ENCODE measurements at regions not wholly inside any gene's neighbourhood (a gene's known extent, or its start where the extent isn't known, plus 50 kb on each side); places are given as distances from the start of the nearest gene placed in this dataset.
A peak's percentile ranks its signal among the peaks of the same experiment; 100 is the strongest.
"Not testable (repeated sequence)": the region's sequence is repeated elsewhere in the genome, so short reads cannot be mapped to it uniquely, and the experiment has no call there.

DNA sequence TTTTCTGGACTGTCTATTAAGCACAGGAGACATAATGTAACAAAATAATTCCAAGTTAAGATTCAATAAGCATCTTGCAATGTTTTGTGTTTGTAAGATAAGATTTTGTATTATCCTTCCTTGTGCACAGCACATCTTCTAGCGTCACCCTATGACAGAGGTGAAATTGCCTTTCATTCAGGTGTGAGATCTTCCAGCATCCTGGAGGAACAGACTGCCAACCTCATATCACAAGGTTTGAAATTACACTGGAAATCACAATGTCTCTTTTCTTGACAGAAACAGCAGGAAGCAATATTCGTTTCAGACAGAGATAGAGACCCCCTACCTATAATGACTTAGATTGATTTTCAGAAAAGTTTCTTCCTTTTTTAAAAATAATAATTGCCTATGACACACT is 668.6 kb downstream of the GABRG1 start:
- no peak for DNase-seq
- no peaks in the 10 kb centered on the region for H3K36me3 ChIP-seq (replicated peaks; ENCODE audit: control insufficient read depth, insufficient read depth, low read length)
- H3K4me3 ChIP-seq (ENCODE audit: insufficient read depth, low read depth, low read length) = no peak overlapping the region
- H3K27me3 ChIP-seq (ENCODE audit: control insufficient read depth, insufficient read depth, low read length) = no peaks in the 10 kb centered on the region

DNA sequence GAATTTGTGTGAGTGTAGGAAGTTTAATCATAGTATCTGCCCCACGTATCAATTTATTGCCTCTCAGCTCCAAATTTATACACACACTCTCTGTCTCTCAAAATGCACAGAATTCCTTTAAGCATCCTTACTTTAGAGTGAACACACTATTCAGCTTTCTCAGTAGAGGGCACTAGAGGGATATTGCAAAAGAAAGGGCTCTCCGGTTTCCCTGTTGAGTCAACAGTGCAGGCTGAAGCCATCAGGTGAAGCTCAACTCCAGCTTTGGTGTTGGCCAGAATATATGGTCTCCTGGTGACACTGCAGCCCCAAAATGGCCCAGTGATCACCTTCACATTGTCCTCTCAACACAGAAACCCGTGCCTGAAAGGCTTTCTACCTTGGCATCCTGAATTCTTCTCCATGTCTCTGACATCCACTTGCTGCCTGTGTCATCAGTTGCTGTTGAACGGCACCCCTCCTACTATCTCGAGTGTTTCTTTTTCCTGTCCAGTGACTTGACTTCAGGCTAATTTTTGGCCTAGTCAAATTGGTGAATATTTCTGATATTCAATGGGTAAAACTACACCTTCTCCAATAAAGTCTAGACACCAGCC is 670.5 kb downstream of the GABRG1 start:
- peak; percentile 42 for DNase-seq
- Histone ChIP-seq H3K27me3 (ENCODE audit: control insufficient read depth, insufficient read depth, low read length) (no peaks in the 10 kb centered on the region), H3K36me3 (replicated peaks; ENCODE audit: control insufficient read depth, insufficient read depth, low read length) (no peaks in the 10 kb centered on the region), H3K4me3 (ENCODE audit: insufficient read depth, low read depth, low read length) (no peak overlapping the region)

GRCh38 chr4:45442466-45442865 is 681.4 kb downstream of the GABRG1 start:
- H3K36me3 ChIP-seq (replicated peaks; ENCODE audit: control insufficient read depth, insufficient read depth, low read length) = no peaks in the 10 kb centered on the region
- no peaks in the 10 kb centered on the region for H3K27me3 ChIP-seq (ENCODE audit: control insufficient read depth, insufficient read depth, low read length)
- H3K4me3 ChIP-seq (ENCODE audit: insufficient read depth, low read depth, low read length) = no peak overlapping the region
- DNase-seq = peak; percentile 7

DNA sequence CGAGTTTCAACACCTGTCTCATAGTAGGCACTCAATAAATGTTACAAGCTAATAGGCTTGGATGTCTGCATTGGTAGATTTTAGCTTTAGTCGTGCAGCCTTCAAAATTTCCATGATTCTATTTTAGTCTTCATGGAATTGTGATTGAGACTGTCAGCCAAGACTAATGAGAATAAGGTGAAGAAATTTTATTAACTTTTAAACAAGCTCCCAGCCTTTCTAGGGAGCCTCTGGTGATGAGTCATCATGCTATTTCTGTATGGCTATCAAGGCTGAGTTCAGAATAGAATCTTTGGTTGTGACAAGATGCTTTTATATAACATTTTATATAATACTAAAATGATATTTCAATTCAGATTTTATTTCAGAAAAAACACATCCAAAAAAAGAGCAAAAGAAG is 685.8 kb downstream of the GABRG1 start:
- no peak for DNase-seq
- H3K27me3 ChIP-seq (ENCODE audit: control insufficient read depth, insufficient read depth, low read length) = no peaks in the 10 kb centered on the region
- no peak overlapping the region for H3K4me3 ChIP-seq (ENCODE audit: insufficient read depth, low read depth, low read length)
- no peaks in the 10 kb centered on the region for H3K36me3 ChIP-seq (replicated peaks; ENCODE audit: control insufficient read depth, insufficient read depth, low read length)

DNA sequence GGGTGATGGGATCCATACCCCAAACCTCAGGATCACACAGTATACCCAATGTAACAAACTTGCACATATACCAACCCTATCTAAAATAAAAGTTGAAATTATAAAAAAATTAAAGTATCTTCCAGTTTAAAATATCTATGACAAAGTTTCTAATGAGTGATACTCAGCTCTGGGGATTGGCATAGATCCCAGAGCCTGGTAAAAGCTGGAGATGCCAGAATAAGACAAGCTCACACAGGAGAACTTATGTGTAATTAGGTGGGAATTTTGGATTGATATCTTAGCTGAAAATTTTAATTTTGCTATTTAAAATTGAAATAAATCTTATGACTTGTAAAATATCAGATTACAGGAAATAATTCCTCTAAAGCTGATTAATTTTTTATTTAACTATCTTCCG is 686.5 kb downstream of the GABRG1 start:
- DNase-seq = no peak
- no peaks in the 10 kb centered on the region for H3K36me3 ChIP-seq (replicated peaks; ENCODE audit: control insufficient read depth, insufficient read depth, low read length)
- H3K4me3 ChIP-seq (ENCODE audit: insufficient read depth, low read depth, low read length) = no peak overlapping the region
- no peaks in the 10 kb centered on the region for H3K27me3 ChIP-seq (ENCODE audit: control insufficient read depth, insufficient read depth, low read length)

- H3K4me3 ChIP-seq (ENCODE audit: insufficient read depth, low read depth, low read length) = no peak overlapping the region
- no peak for DNase-seq
- no peaks in the 10 kb centered on the region for H3K36me3 ChIP-seq (replicated peaks; ENCODE audit: control insufficient read depth, insufficient read depth, low read length)
- no peaks in the 10 kb centered on the region for H3K27me3 ChIP-seq (ENCODE audit: control insufficient read depth, insufficient read depth, low read length)
Observed at GRCh38 chr4:45425135-45425534, 698.7 kb downstream of the GABRG1 start.

GRCh38 chr4:45423896-45424295 is 697.5 kb upstream of the GNPDA2 start:
- Histone ChIP-seq H3K27me3 (ENCODE audit: control insufficient read depth, insufficient read depth, low read length) (no peaks in the 10 kb centered on the region), H3K36me3 (replicated peaks; ENCODE audit: control insufficient read depth, insufficient read depth, low read length) (no peaks in the 10 kb centered on the region), H3K4me3 (ENCODE audit: insufficient read depth, low read depth, low read length) (no peak overlapping the region)
- no peak for DNase-seq

DNA sequence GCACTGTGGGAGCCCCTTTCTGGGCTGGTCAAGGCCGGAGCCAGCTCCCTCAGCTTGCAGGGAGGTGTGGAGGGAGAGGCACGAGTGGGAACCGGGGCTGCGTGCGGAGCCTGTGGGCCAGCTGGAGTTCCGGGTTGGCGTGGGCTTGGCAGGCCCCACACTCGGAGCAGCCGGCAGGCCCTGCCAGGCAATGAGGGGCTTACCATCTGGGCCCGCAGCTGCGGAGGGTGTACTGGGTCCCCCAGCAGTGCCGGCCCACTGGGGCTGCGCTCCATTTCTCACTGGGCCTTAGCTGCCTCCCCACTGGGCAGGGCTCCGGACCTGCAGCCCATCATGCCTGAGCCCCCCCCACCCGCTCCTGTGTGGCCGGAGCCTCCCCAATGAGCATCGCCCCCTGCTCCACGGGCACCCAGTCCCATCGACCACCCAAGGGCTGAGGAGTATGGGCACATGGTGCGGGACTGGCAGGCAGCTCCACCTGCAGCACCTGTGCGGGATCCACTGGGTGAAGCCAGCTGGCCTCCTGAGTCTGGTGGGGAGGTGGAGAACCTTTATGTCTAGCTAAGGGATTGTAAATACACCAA is 693.8 kb upstream of the GNPDA2 start:
- H3K27me3 ChIP-seq (ENCODE audit: control insufficient read depth, insufficient read depth, low read length); DNase-seq; H3K4me3 ChIP-seq (ENCODE audit: insufficient read depth, low read depth, low read length); H3K36me3 ChIP-seq (replicated peaks; ENCODE audit: control insufficient read depth, insufficient read depth, low read length): not testable (repeated sequence)

DNA sequence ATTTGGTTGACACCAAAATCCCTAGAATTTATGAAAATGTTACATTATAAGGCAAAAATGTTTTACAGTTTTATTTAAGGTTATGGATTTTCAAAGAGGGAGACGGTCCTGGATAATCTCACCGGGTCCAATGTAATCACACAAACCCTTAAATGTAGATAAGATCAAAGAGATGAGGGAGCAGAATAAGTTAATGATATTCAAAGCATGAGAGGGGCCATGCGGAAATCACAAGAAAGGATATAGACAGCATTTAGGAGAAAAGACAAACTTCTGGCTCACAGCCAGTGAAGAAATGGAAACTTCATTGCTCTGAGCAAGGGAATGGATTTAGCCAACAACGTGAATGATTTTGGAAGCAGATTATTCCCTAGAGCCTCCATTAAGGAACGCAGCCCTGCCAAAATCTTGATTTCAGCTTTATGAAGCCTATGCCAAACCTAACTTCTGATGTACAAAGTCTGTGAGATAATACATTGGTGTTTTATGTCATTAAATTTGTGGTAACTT is 684.4 kb upstream of the GNPDA2 start:
- no peak overlapping the region for H3K4me3 ChIP-seq (ENCODE audit: insufficient read depth, low read depth, low read length)
- H3K36me3 ChIP-seq (replicated peaks; ENCODE audit: control insufficient read depth, insufficient read depth, low read length) = no peaks in the 10 kb centered on the region
- DNase-seq = no peak
- no peaks in the 10 kb centered on the region for H3K27me3 ChIP-seq (ENCODE audit: control insufficient read depth, insufficient read depth, low read length)

- H3K36me3 ChIP-seq (replicated peaks; ENCODE audit: control insufficient read depth, insufficient read depth, low read length) = no peaks in the 10 kb centered on the region
- no peak for DNase-seq
- H3K27me3 ChIP-seq (ENCODE audit: control insufficient read depth, insufficient read depth, low read length) = no peaks in the 10 kb centered on the region
- no peak overlapping the region for H3K4me3 ChIP-seq (ENCODE audit: insufficient read depth, low read depth, low read length)
Observed at GRCh38 chr4:45409536-45409935, 683.2 kb upstream of the GNPDA2 start.

DNA sequence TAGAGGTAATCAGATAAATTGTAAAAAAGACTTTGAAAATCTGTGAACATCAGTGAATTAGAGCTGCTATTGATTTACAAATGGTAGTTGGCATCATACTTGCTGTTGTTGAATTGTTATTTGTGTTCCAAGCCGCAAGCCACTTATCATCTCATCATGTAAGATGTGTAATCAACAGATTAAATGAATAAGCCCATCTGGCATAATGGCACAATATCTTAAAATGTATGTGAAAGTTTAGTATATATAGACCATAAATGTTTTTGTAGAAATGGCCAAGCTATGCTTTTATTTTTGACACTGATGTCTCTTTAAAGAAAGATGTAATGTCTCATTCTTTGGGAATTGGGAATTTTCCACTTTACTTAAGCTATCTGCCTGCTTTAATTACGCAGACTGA is 682.6 kb upstream of the GNPDA2 start:
- H3K27me3 ChIP-seq (ENCODE audit: control insufficient read depth, insufficient read depth, low read length) = no peaks in the 10 kb centered on the region
- no peak for DNase-seq
- H3K36me3 ChIP-seq (replicated peaks; ENCODE audit: control insufficient read depth, insufficient read depth, low read length) = no peaks in the 10 kb centered on the region
- no peak overlapping the region for H3K4me3 ChIP-seq (ENCODE audit: insufficient read depth, low read depth, low read length)

GRCh38 chr4:45399116-45399515 is 672.8 kb upstream of the GNPDA2 start:
- H3K27me3 ChIP-seq (ENCODE audit: control insufficient read depth, insufficient read depth, low read length) = no peaks in the 10 kb centered on the region
- H3K36me3 ChIP-seq (replicated peaks; ENCODE audit: control insufficient read depth, insufficient read depth, low read length) = no peaks in the 10 kb centered on the region
- H3K4me3 ChIP-seq (ENCODE audit: insufficient read depth, low read depth, low read length) = no peak overlapping the region
- DNase-seq = no peak

DNA sequence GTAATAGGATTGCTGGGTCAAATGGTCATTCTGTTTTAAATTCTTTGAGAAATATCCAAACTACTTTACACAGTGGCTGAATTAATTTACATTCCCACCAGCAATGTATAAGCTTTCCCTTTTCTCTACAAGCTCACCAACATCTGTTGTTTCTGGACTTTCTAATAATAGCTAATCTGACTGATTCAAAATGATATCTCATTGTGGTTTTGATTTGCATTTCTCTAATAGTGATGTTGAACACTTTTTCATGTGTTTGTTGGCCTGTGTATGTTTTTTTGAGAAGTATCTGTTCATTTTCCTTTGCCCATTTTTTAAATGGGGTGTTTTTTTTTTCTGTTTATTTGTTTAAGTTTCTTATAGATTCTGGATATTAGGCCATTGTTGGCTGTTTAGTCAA is 659.0 kb upstream of the GNPDA2 start:
- no peaks in the 10 kb centered on the region for H3K27me3 ChIP-seq (ENCODE audit: control insufficient read depth, insufficient read depth, low read length)
- H3K4me3 ChIP-seq (ENCODE audit: insufficient read depth, low read depth, low read length) = no peak overlapping the region
- no peaks in the 10 kb centered on the region for H3K36me3 ChIP-seq (replicated peaks; ENCODE audit: control insufficient read depth, insufficient read depth, low read length)
- no peak for DNase-seq

DNA sequence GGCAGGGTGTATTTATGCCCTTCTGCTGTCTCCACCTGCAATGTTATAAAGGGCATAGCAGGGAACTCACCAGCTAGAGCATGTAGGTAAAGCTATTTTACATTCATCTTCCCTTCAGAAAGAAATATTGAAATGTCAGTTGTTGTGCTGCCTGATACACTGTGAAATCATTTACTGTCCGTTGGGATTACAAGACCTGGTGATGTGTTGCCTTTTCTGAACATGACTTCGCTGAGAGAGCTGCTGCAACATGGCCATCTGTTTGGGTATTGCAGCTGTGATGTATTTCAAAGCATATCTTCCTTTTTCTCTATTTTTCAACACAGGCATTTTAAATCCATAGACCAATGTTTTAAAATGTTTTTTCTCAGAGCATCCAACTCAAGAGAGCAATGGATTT is 644.1 kb upstream of the GNPDA2 start:
- no peak for DNase-seq
- Histone ChIP-seq H3K27me3 (ENCODE audit: control insufficient read depth, insufficient read depth, low read length) (no peaks in the 10 kb centered on the region), H3K36me3 (replicated peaks; ENCODE audit: control insufficient read depth, insufficient read depth, low read length) (no peaks in the 10 kb centered on the region), H3K4me3 (ENCODE audit: insufficient read depth, low read depth, low read length) (no peak overlapping the region)

DNA sequence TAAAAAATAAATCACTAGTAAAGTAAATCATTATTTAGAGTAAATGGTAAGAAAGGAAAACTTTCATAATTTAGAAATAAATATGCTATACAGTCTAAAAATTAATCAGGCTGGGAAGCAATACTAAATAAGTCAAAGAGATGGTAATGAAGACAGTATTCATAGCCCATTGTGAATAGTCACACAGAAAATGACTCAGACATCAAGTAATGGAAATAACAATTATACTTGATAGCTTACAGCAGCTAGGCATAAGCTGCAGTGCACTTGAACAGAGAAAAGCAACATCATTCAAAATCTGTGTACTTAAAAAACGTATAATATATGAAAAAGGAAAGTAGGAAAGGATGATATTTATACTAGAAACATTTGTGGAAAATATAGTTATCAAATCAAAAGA is 642.5 kb upstream of the GNPDA2 start:
- no peak for DNase-seq
- Histone ChIP-seq H3K27me3 (ENCODE audit: control insufficient read depth, insufficient read depth, low read length) (no peaks in the 10 kb centered on the region), H3K36me3 (replicated peaks; ENCODE audit: control insufficient read depth, insufficient read depth, low read length) (no peaks in the 10 kb centered on the region), H3K4me3 (ENCODE audit: insufficient read depth, low read depth, low read length) (no peak overlapping the region)

- no peaks in the 10 kb centered on the region for H3K27me3 ChIP-seq (ENCODE audit: control insufficient read depth, insufficient read depth, low read length)
- no peak for DNase-seq
- H3K36me3 ChIP-seq (replicated peaks; ENCODE audit: control insufficient read depth, insufficient read depth, low read length) = no peaks in the 10 kb centered on the region
- no peak overlapping the region for H3K4me3 ChIP-seq (ENCODE audit: insufficient read depth, low read depth, low read length)
Observed at GRCh38 chr4:45363931-45364330, 637.6 kb upstream of the GNPDA2 start.

All from H7 (cell line).